ENCODE measurements at regions not wholly inside any gene's neighbourhood (a gene's known extent, or its start where the extent isn't known, plus 50 kb on each side); places are given as distances from the start of the nearest gene placed in this dataset.

DNA sequence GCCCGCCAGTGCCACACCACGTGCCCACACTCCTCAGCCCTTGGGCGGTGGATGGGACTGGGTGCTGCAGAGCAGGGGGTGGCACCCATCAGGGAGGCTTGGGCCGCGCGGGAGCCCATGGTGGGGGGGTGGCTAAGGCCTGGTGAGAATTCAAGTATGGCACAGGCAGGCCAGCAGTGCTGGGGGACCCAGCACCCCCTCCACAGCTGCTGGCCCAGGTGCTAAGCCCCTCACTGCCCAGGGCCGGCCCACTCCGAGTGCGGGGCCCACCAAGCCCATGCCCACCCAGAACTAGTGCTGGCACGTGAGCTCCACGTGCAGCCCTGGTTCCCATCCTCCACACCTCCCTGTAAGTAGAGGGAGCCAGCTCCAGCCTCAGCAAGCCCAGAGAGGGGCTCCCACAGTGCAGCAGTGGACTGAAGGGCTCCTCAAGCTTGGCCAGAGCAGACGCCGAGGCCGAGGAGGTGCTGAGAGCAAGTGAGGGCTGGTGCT is 1091.1 kb upstream of the GJE1 start:
- no peak overlapping the region for H3K4me3 ChIP-seq (ENCODE audit: low read depth, low read length)
- TF ChIP-seq CTCF (IDR thresholded peaks at IDR 0.05; ENCODE audit: control insufficient read depth, extremely low read depth, insufficient read depth): no peak
- DNase-seq (ENCODE audit: low read depth): no peak

GRCh38 chr6:141035312-141036200 is 1097.2 kb upstream of the GJE1 start:
- H3K4me3 ChIP-seq (ENCODE audit: low read depth, low read length): no peak overlapping the region
- DNase-seq (ENCODE audit: low read depth): no peak
- no peak for TF ChIP-seq CTCF (IDR thresholded peaks at IDR 0.05; ENCODE audit: control insufficient read depth, extremely low read depth, insufficient read depth)

- no peak overlapping the region for H3K4me3 ChIP-seq (ENCODE audit: low read depth, low read length)
- no peak for TF ChIP-seq CTCF (IDR thresholded peaks at IDR 0.05; ENCODE audit: control insufficient read depth, extremely low read depth, insufficient read depth)
- DNase-seq (ENCODE audit: low read depth): no peak
Observed at GRCh38 chr6:141033101-141033500, 1099.6 kb upstream of the GJE1 start.

DNA sequence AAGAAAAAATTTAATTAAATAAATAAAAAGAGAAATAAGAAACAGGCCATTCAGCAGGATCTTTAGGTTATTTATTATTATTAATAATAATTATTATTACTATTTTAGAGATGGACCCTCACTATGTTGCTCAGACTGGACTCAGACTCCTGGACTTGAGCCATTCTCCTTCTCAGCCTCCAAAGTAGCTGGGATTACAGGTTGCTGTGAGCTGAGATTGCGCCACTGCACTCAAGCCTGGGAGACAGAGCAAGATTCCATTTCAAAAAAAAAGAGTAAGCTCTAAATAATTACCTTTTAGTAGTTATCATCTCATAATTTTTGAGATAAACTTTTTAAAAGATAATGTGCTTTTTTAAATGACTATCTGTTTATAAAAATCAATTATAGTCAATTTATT is 1102.8 kb upstream of the GJE1 start:
- DNase-seq (ENCODE audit: low read depth): no peak
- TF ChIP-seq CTCF (IDR thresholded peaks at IDR 0.05; ENCODE audit: control insufficient read depth, extremely low read depth, insufficient read depth): no peak
- no peak overlapping the region for H3K4me3 ChIP-seq (ENCODE audit: low read depth, low read length)

DNA sequence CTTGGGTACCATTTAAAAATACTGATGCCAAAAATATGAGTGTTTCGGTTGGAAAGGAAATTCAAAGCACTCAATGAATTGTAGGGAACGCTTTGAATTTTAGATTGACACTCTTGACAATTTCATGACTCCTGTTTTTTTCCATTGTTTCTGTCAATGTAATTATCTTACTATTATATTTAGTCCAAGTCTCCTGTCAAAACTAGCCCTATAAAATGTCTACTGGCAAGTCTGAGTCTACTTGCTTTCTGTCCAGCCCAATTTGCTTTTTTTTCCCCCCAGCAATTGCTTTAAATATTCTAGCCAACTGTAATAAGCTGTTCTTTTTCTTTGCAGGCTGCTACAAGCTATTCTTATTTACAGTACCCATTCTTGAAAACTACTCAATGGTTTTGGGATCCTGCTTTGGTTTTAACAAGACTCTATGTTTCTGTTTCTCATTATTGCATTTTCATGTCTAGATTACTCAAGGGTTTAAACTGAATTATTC is 1103.9 kb upstream of the GJE1 start:
- no peak overlapping the region for H3K4me3 ChIP-seq (ENCODE audit: low read depth, low read length)
- DNase-seq (ENCODE audit: low read depth): no peak
- TF ChIP-seq CTCF (IDR thresholded peaks at IDR 0.05; ENCODE audit: control insufficient read depth, extremely low read depth, insufficient read depth): no peak

DNA sequence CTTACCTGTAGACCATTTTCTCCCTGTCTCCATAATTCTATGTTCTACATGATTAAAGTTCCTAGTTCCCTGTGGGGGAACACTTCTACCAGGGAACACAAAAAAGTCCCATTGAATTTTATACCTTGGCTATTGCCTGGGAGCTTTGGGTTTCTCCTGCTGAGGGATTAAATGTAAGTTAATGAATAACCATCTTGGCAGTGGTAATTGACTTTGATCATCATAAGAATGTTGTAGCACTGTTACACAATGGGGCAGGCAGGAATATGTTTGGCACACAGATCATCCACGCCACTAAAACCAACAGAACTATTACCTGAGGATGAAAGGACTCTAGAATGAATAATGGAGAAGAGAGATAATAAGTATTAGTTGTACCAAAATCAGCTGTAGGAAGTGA is 1106.2 kb upstream of the GJE1 start:
- no peak for TF ChIP-seq CTCF (IDR thresholded peaks at IDR 0.05; ENCODE audit: control insufficient read depth, extremely low read depth, insufficient read depth)
- no peak overlapping the region for H3K4me3 ChIP-seq (ENCODE audit: low read depth, low read length)
- DNase-seq (ENCODE audit: low read depth): no peak
